ENCODE measurements at regions not wholly inside any gene's neighbourhood (a gene's known extent, or its start where the extent isn't known, plus 50 kb on each side); places are given as distances from the start of the nearest gene placed in this dataset.
A peak's percentile ranks its signal among the peaks of the same experiment; 100 is the strongest.

- WGBS, 2 donors = 93 to 94% methylated on average over 5 of the region's 5 CpGs
- intact Hi-C loops (cut with DNase I) = loop anchor here in 1 of 10 donors (10.0 kb wide), 1 partner anchor 89 kb away; the partner anchor contains the start of gene FTH1
- no peak for ATAC-seq
These were observed 69.7 kb upstream of the INCENP start for GRCh38 chr11:62054081-62054480.

GRCh38 chr11:62050716-62051115 lies 73.1 kb upstream of the INCENP start:
- intact Hi-C loops (cut with DNase I) = loop anchor here in 1 of 10 donors (10.0 kb wide), 1 partner anchor 86 kb away; the partner anchor contains the start of gene FTH1
- no peak for DNase-seq
- 94 to 95% methylated on average over 5 of the region's 5 CpGs for WGBS, 2 donors
- no peak overlapping the region for H3K27ac ChIP-seq
- no peaks in the 10 kb centered on the region for H3K27me3 ChIP-seq
- no peaks in the 10 kb centered on the region for H3K36me3 ChIP-seq
- H3K4me1 ChIP-seq = peaks cover 0 to 7% (median 0%) of the 10 kb centered on the region in 9 donors
- H3K9me3 ChIP-seq = no peaks in the 10 kb centered on the region
- no peak overlapping the region for H3K4me3 ChIP-seq
- no peak for TF ChIP-seq CTCF (IDR thresholded peaks at IDR 0.05)
- no peak for ATAC-seq

More at GRCh38 chr11:62054081-62054480, 69.7 kb upstream of the INCENP start:
- Histone ChIP-seq H3K4me3 (no peak overlapping the region), H3K27ac (no peak overlapping the region), H3K9me3 (no peaks in the 10 kb centered on the region), H3K36me3 (no peaks in the 10 kb centered on the region), H3K27me3 (no peaks in the 10 kb centered on the region), H3K4me1 (peaks cover 0 to 16% (median 0%) of the 10 kb centered on the region in 9 donors)
- no peak for TF ChIP-seq CTCF (IDR thresholded peaks at IDR 0.05)
- DNase-seq = no peak

GRCh38 chr11:62048100-62048499 lies 75.7 kb upstream of the INCENP start:
- H3K36me3 ChIP-seq = no peaks in the 10 kb centered on the region
- no peaks in the 10 kb centered on the region for H3K27me3 ChIP-seq
- intact Hi-C loops (cut with DNase I) = no loop called here
- no peak overlapping the region for H3K27ac ChIP-seq
- 39 to 56% methylated on average over 1 of the region's 1 CpG for WGBS, 2 donors
- no peaks in the 10 kb centered on the region for H3K4me1 ChIP-seq
- DNase-seq (no peak), ATAC-seq (peak in 1 of 8 donors; percentile 55)
- no peak overlapping the region for H3K4me3 ChIP-seq
- H3K9me3 ChIP-seq = no peaks in the 10 kb centered on the region
- no peak for TF ChIP-seq CTCF (IDR thresholded peaks at IDR 0.05)

GRCh38 chr11:62046568-62047100 lies 77.2 kb upstream of the INCENP start:
- WGBS, 2 donors = 87 to 94% methylated on average over 8 of the region's 8 CpGs
- intact Hi-C loops (cut with DNase I) = no loop called here
- no peaks in the 10 kb centered on the region for H3K9me3 ChIP-seq
- peaks cover 0 to 11% (median 5%) of the 10 kb centered on the region in 9 donors for H3K4me1 ChIP-seq
- no peak overlapping the region for H3K4me3 ChIP-seq
- ATAC-seq = no peak
- no peak overlapping the region for H3K27ac ChIP-seq
- no peaks in the 10 kb centered on the region for H3K36me3 ChIP-seq
- no peak for DNase-seq
- H3K27me3 ChIP-seq = no peaks in the 10 kb centered on the region
- no peak for TF ChIP-seq CTCF (IDR thresholded peaks at IDR 0.05)
